Parathyroid adenoma (tissue), 2 donors: ENCODE measurements at regions not wholly inside any gene's neighbourhood (a gene's known extent, or its start where the extent isn't known, plus 50 kb on each side); places are given as distances from the start of the nearest gene placed in this dataset.

Source experiments
- H2AFZ ChIP-seq: fragments of 300-600 bp; sonication (generic); one replicate; pipeline ENCODE4 v1.7.0; 2017; ENCODE audit warnings: antibody characterized with exemption, mild to moderate bottlenecking
- H3K27ac ChIP-seq: fragments of 300-600 bp; sonication (generic); one replicate; pipeline ENCODE4 v1.7.0; 2017
- H3K27me3 ChIP-seq: fragments of 300-600 bp; sonication (generic); one replicate; pipeline ENCODE4 v1.7.0; 2017; ENCODE audit warnings: low read length; ENCODE audit not compliant: control insufficient read depth, insufficient read depth
- H3K36me3 ChIP-seq: fragments of 300-600 bp; sonication (generic); one replicate; pipeline ENCODE4 v1.7.0; 2017; ENCODE audit warnings: low read length; ENCODE audit not compliant: control insufficient read depth, insufficient read depth
- H3K4me1 ChIP-seq: fragments of 300-600 bp; sonication (generic); one replicate; pipeline ENCODE4 v1.7.0; 2017; ENCODE audit warnings: control low read depth
- H3K4me2 ChIP-seq: fragments of 300-600 bp; sonication (generic); one replicate; pipeline ENCODE4 v1.7.0; 2017; ENCODE audit warnings: low read length
- H3K4me3 ChIP-seq: fragments of 300-600 bp; sonication (generic); one replicate; pipeline ENCODE4 v1.7.0; 2017; ENCODE audit warnings: low read depth, low read length
- H3K79me2 ChIP-seq: fragments of 300-600 bp; sonication (generic); one replicate; pipeline ENCODE4 v1.7.0; 2017; ENCODE audit warnings: control low read depth
- H3K9ac ChIP-seq: fragments of 300-600 bp; sonication (generic); one replicate; pipeline ENCODE4 v1.7.0; 2017; ENCODE audit warnings: mild to moderate bottlenecking
- H3K9me3 ChIP-seq: fragments of 300-600 bp; sonication (generic); one replicate; pipeline ENCODE4 v1.7.0; 2017; ENCODE audit warnings: low read length; ENCODE audit not compliant: control insufficient read depth
- CTCF ChIP-seq: fragments of 300-600 bp; sonication (generic); IDR thresholded peaks from one replicate; pipeline ENCODE4 v1.7.0; 2017; ENCODE audit warnings: antibody characterized with exemption, mild to moderate bottlenecking
- donor health status: primary hyperparathyroidism.

GRCh38 chr5:60223342-60223741 lies 329.8 kb upstream of the PDE4D start:
- H3K4me3 ChIP-seq: no peak overlapping the region
- no peaks in the 10 kb centered on the region for H3K36me3 ChIP-seq
- no peak overlapping the region for H3K4me2 ChIP-seq
- no peak overlapping the region for H3K27ac ChIP-seq
- H3K4me1 ChIP-seq: no peaks in the 10 kb centered on the region
- no peak overlapping the region for H2AFZ ChIP-seq
- H3K9ac ChIP-seq: no peak overlapping the region
- H3K9me3 ChIP-seq: no peaks in the 10 kb centered on the region
- H3K27me3 ChIP-seq: no peaks in the 10 kb centered on the region
- no peaks in the 10 kb centered on the region for H3K79me2 ChIP-seq
- TF ChIP-seq CTCF: no peak

DNA sequence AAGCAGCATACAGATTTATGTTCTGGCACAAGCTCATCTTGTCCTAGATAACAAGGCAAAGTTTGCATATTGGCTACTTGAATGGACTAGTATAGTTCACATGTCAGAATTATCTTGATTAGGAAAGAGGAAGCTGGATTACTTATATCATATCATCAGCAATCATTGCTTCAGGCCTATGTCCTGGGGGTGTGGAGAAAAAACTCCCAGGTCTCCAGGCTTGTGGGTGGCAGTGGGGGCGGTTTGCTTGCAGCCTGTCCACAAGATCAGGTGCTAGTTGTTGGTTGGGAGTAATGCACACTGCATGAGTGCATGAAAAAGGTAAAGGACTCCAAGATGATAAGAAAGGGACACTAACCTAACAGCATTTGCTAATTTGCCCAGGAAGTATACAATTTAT lies 326.4 kb upstream of the PDE4D start:
- H3K9me3 ChIP-seq: no peaks in the 10 kb centered on the region
- no peak overlapping the region for H2AFZ ChIP-seq
- H3K9ac ChIP-seq: no peak overlapping the region
- H3K4me2 ChIP-seq: no peak overlapping the region
- H3K79me2 ChIP-seq: no peaks in the 10 kb centered on the region
- H3K27ac ChIP-seq: no peak overlapping the region
- H3K27me3 ChIP-seq: no peaks in the 10 kb centered on the region
- no peaks in the 10 kb centered on the region for H3K36me3 ChIP-seq
- no peaks in the 10 kb centered on the region for H3K4me1 ChIP-seq
- TF ChIP-seq CTCF: no peak
- H3K4me3 ChIP-seq: no peak overlapping the region

DNA sequence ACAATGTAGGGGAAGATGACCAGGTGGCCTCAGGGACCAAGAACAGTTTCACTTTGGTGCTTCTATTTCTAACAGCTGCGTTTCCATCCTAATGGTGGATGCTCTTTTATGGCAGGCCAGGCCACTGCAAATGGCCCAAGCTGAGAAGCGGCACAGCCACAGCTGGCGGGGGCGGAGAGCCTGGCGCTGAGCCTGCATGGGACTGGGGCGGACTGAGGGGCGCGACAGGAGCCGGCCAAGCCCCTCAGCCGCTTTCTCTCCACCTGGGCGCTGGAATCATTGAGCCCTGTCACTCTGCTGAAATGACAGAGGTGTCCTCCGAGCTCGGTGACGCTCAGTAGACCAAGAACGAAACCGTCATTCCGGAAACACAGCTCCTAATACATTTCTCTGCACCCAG lies 317.3 kb upstream of the PDE4D start:
- TF ChIP-seq CTCF: no peak
- Histone ChIP-seq H3K27me3 (no peaks in the 10 kb centered on the region), H3K27ac (no peak overlapping the region), H3K79me2 (no peaks in the 10 kb centered on the region), H2AFZ (peak overlapping the region; percentile 44), H3K9ac (no peak overlapping the region), H3K9me3 (no peaks in the 10 kb centered on the region), H3K4me2 (peak overlapping the region; percentile 55), H3K4me3 (peak overlapping the region; percentile 37), H3K36me3 (no peaks in the 10 kb centered on the region), H3K4me1 (no peaks in the 10 kb centered on the region)

- Histone ChIP-seq H3K27me3 (no peaks in the 10 kb centered on the region), H3K4me3 (no peak overlapping the region), H3K9me3 (no peaks in the 10 kb centered on the region), H3K27ac (no peak overlapping the region), H3K9ac (no peak overlapping the region), H3K79me2 (no peaks in the 10 kb centered on the region), H3K36me3 (no peaks in the 10 kb centered on the region), H3K4me2 (no peak overlapping the region), H2AFZ (no peak overlapping the region), H3K4me1 (no peaks in the 10 kb centered on the region)
- TF ChIP-seq CTCF: no peak
Observed at GRCh38 chr5:60209146-60209840, 315.8 kb upstream of the PDE4D start.

GRCh38 chr5:60208716-60209115 lies 315.2 kb upstream of the PDE4D start:
- H3K9me3 ChIP-seq: no peaks in the 10 kb centered on the region
- no peak overlapping the region for H3K9ac ChIP-seq
- no peak for TF ChIP-seq CTCF

More at GRCh38 chr5:60208716-60209115, 315.2 kb upstream of the PDE4D start:
- H3K4me1 ChIP-seq: no peaks in the 10 kb centered on the region
- H3K27me3 ChIP-seq: no peaks in the 10 kb centered on the region
- H3K27ac ChIP-seq: no peak overlapping the region
- no peak overlapping the region for H2AFZ ChIP-seq
- H3K4me2 ChIP-seq: no peak overlapping the region
- no peaks in the 10 kb centered on the region for H3K79me2 ChIP-seq
- no peak overlapping the region for H3K4me3 ChIP-seq
- H3K36me3 ChIP-seq: no peaks in the 10 kb centered on the region
